HepG2 (cell line): ENCODE measurements at regions not wholly inside any gene's neighbourhood (a gene's known extent, or its start where the extent isn't known, plus 50 kb on each side); places are given as distances from the start of the nearest gene placed in this dataset.

ENCODE experiments used
- ATAC-seq: fragments of 200-7000 bp; cut with Tn5 transposase; 3 replicates; pipeline ENCODE4 v1.9.1; 2020; ENCODE audit warnings: mild to moderate bottlenecking, moderate library complexity
- BruUV-seq: library from RNA; stranded (reverse); fragments of 400-500 nt; replicated peaks from 2 replicates; lab custom pipeline; 2021; lab: Mats Ljungman, UMichigan
- CTCF ChIA-PET: fragments of 300-600 bp; formaldehyde crosslinking; extraction: SDS; loops from one replicate; lab custom pipeline; 2021; ENCODE audit warnings: low total read pairs, inconsistent platforms, low intra/inter-chr PET ratio; lab: Yijun Ruan, JAX
- POLR2A ChIA-PET: fragments of 350-600 bp; sonication (Branson Sonifier 250); formaldehyde crosslinking; loops from one replicate; lab custom pipeline; 2020; ENCODE audit warnings: antibody characterized with exemption, inconsistent platforms; lab: Yijun Ruan, JAX
- DNase-seq: peaks from one replicate; pipeline ENCODE4 v3.0.0-alpha.2; 2015; ENCODE audit warnings: low spot score
- FAIRE-seq: peaks from 3 replicates; lab custom pipeline; 2011; peaks lifted over from hg19 to GRCh38; lab: Jason Lieb, UNC
- H2AFZ ChIP-seq: one replicate; pipeline ENCODE4 v1.6.1; 2011; ENCODE audit warnings: low read length, inconsistent platforms
- H3K27ac ChIP-seq: fragments of 300-600 bp; 3 replicates; pipeline ENCODE4 v1.8.0; 2011; ENCODE audit warnings: mixed run types, mild to moderate bottlenecking, mixed read lengths, low read length, inconsistent platforms; ENCODE audit not compliant: insufficient read depth; ENCODE audit errors: extremely low read length
- H3K27me3 ChIP-seq, 2 experiments: fragments of 200-600 bp in 1 of 2; 2 replicates in 1 of 2; 3 replicates in 1 of 2; pipeline versions ENCODE4 v1.6.0 to v1.8.0; 2011; ENCODE audit warnings: low read length in 2 of 2, mild to moderate bottlenecking in 2 of 2, moderate library complexity in 2 of 2, inconsistent platforms in 1 of 2; ENCODE audit not compliant: insufficient read depth in 2 of 2, control insufficient read depth in 1 of 2
- H3K36me3 ChIP-seq, 2 experiments: fragments of 200-600 bp in 1 of 2; replicated peaks in 1 of 2; 2 replicates in 1 of 2; 3 replicates in 1 of 2; pipeline versions ENCODE4 v1.5.1 to v1.8.0; 2011; ENCODE audit warnings: low read length in 2 of 2, inconsistent platforms in 1 of 2; ENCODE audit not compliant: insufficient read depth in 2 of 2, control insufficient read depth in 1 of 2
- H3K4me1 ChIP-seq: 2 replicates; pipeline ENCODE4 v1.5.1; 2012; ENCODE audit warnings: low read length, inconsistent platforms; ENCODE audit not compliant: insufficient read depth
- H3K4me2 ChIP-seq: 2 replicates; pipeline ENCODE4 v1.6.0; 2011; ENCODE audit warnings: low read depth, low read length, inconsistent platforms
- H3K4me3 ChIP-seq, 3 experiments: fragments of 200-600 bp in 1 of 3; sonication (generic), shearing (Covaris generic) in 1 of 3; replicated peaks in 1 of 3; 2 replicates each; pipeline ENCODE4 v1.5.1; 2011 to 2016; ENCODE audit warnings: low read length in 3 of 3, inconsistent platforms in 2 of 3, low read depth in 2 of 3, mild to moderate bottlenecking in 2 of 3, control low read depth in 1 of 3, mixed read lengths in 1 of 3; ENCODE audit not compliant: insufficient read depth in 1 of 3
- H3K79me2 ChIP-seq: one replicate; pipeline ENCODE4 v1.6.1; 2011; ENCODE audit warnings: low read length, inconsistent platforms; ENCODE audit not compliant: insufficient read depth
- H3K9ac ChIP-seq: 2 replicates; pipeline ENCODE4 v1.6.0; 2011; ENCODE audit warnings: mild to moderate bottlenecking, low read depth, low read length, inconsistent platforms; ENCODE audit not compliant: insufficient read depth
- H3K9me3 ChIP-seq: 2 replicates; pipeline ENCODE4 v1.5.1; 2012; ENCODE audit warnings: mild to moderate bottlenecking, low read length
- H4K20me1 ChIP-seq: 2 replicates; pipeline ENCODE4 v1.6.0; 2011; ENCODE audit warnings: inconsistent platforms, mild to moderate bottlenecking, low read length, moderate library complexity; ENCODE audit not compliant: insufficient read depth
- EHMT2 ChIP-seq: fragments of 200-600 bp; sonication (generic); IDR thresholded peaks from 2 replicates; pipeline ENCODE4 v1.7.0; 2017; ENCODE audit warnings: antibody characterized with exemption, low read depth, low read length, borderline replicate concordance
- GATAD2A ChIP-seq: IDR thresholded peaks from 2 replicates; pipeline ENCODE4 v1.6.1; 2016
- SNAPC2 ChIP-seq: sonication (generic); formaldehyde crosslinking; IDR thresholded peaks from 2 replicates; pipeline ENCODE4 v1.8.1; 2022; ENCODE audit warnings: mild to moderate bottlenecking, missing genetic modification reagents
- SRSF4 ChIP-seq: fragments of 200-400 bp; formaldehyde crosslinking; IDR thresholded peaks from one replicate; pipeline ENCODE4 v1.6.1; 2018; ENCODE audit warnings: mild to moderate bottlenecking, low read depth, low read length, moderate library complexity; ENCODE audit not compliant: poor library complexity, severe bottlenecking
- TERF1 ChIP-seq: sonication (generic); formaldehyde crosslinking; IDR thresholded peaks from 2 replicates; pipeline ENCODE4 v1.8.0; 2022; ENCODE audit warnings: mild to moderate bottlenecking, missing genetic modification reagents, moderate library complexity
- TFDP1 ChIP-seq: IDR thresholded peaks from 2 replicates; pipeline ENCODE4 v1.6.1; 2016; ENCODE audit warnings: missing compliant biosample characterization, missing genetic modification reagents, borderline replicate concordance
- ZSCAN22 ChIP-seq: sonication (generic); formaldehyde crosslinking; IDR thresholded peaks from 2 replicates; pipeline ENCODE4 v1.4.0; 2020; ENCODE audit warnings: mild to moderate bottlenecking, missing genetic modification reagents
- WGBS: methylation state at CpG from one replicate; pipeline ENCODE4 v1.1.6; 2017; ENCODE audit warnings: low lambda C conversion rate; 5-methylcytosine and 5-hydroxymethylcytosine counted together
- in situ Hi-C: cut with HindIII; loops from 2 replicates; pipeline ENCODE4 v1.10.0; 2017; ENCODE audit warnings: low pct_unique_long_range_greater_than_20kb; ENCODE audit not compliant: extremely low pct_ligation_motif_present
- intact Hi-C: fragments of 100-400 bp; cut with micrococcal nuclease; formaldehyde crosslinking; loops from one replicate; pipeline ENCODE4 v1.10.0; 2022; ENCODE audit not compliant: unreplicated experiment
- TF ChIP-seq, protein P1 (sequence below): sonication (generic); formaldehyde crosslinking; IDR thresholded peaks from 2 replicates; pipeline ENCODE4 v1.4.0; 2020; ENCODE audit warnings: missing genetic modification reagents, low read depth, mild to moderate bottlenecking, borderline replicate concordance
- TF ChIP-seq, protein P2 (sequence below): sonication (generic); formaldehyde crosslinking; IDR thresholded peaks from 2 replicates; pipeline ENCODE4 v1.4.0; 2020; ENCODE audit warnings: missing genetic modification reagents
- TF ChIP-seq, protein P3 (sequence below): sonication (generic); formaldehyde crosslinking; IDR thresholded peaks from 2 replicates; pipeline ENCODE4 v1.4.0; 2020; ENCODE audit warnings: missing genetic modification reagents

- no peaks in the 10 kb centered on the region for H3K9me3 ChIP-seq
- POLR2A ChIA-PET, result interaction anchor here (1.3 kb wide), 1 partner anchor 14 kb away, joined by 3 read pairs; no protein-coding TSS in a partner anchor
Observed at GRCh38 chr17:31722251-31723056, 136.6 kb downstream of the COPRS start.

More at GRCh38 chr17:31722251-31723056, 136.6 kb downstream of the COPRS start:
- Histone ChIP-seq H3K27me3 (peaks cover 1 to 8% of the 10 kb centered on the region in 2 experiments; a peak in 2 of 5 replicates), H3K27ac (no peak overlapping the region), H4K20me1 (no peaks in the 10 kb centered on the region), H3K4me2 (no peak overlapping the region), H2AFZ (no peak overlapping the region), H3K79me2 (no peaks in the 10 kb centered on the region), H3K36me3 (no peaks in the 10 kb centered on the region), H3K9ac (no peak overlapping the region), H3K4me3 (no peak overlapping the region), H3K4me1 (no peaks in the 10 kb centered on the region)
- CTCF ChIA-PET, result no interaction called here
- ATAC-seq (no peak; the same call in 1 of the 3 replicates), DNase-seq (no peak), FAIRE-seq (no peak)
- TF ChIP-seq TERF1 (no peak), ZSCAN22 (CRISPR knock-in tag) (no peak), TFDP1 (no peak), SRSF4 (no peak), SNAPC2 (CRISPR knock-in tag) (no peak), GATAD2A (CRISPR knock-in tag) (no peak), EHMT2 (no peak)
- TF ChIP-seq, protein P1, sequence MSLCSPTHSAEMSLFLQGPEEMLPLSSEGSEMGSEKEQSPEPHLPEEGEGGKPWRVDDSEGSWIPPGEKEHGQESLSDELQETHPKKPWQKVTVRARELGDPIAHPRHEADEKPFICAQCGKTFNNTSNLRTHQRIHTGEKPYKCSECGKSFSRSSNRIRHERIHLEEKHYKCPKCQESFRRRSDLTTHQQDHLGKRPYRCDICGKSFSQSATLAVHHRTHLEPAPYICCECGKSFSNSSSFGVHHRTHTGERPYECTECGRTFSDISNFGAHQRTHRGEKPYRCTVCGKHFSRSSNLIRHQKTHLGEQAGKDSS (CRISPR knock-in tag), result no peak
- TF ChIP-seq, protein P2, sequence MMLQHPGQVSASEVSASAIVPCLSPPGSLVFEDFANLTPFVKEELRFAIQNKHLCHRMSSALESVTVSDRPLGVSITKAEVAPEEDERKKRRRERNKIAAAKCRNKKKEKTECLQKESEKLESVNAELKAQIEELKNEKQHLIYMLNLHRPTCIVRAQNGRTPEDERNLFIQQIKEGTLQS (CRISPR knock-in tag), result no peak
- TF ChIP-seq, protein P3, sequence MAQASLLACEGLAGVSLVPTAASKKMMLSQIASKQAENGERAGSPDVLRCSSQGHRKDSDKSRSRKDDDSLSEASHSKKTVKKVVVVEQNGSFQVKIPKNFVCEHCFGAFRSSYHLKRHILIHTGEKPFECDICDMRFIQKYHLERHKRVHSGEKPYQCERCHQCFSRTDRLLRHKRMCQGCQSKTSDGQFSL, result no peak
- in situ Hi-C loops, result no loop called here
- intact Hi-C loops, result no loop called here
- no TSS peak for BruUV-seq
- 33% methylated on average over 10 of the region's 14 CpGs for WGBS
